HepG2 (cell line): ENCODE measurements at regions not wholly inside any gene's neighbourhood (a gene's known extent, or its start where the extent isn't known, plus 50 kb on each side); places are given as distances from the start of the nearest gene placed in this dataset.

Experiments
- BCL6 ChIP-seq: IDR thresholded peaks from 2 replicates; pipeline ENCODE4 v1.6.1; 2016; ENCODE audit warnings: missing genetic modification reagents, missing compliant biosample characterization
- CENPX ChIP-seq: sonication (generic); formaldehyde crosslinking; IDR thresholded peaks from 2 replicates; pipeline ENCODE4 v1.9.0; 2021; ENCODE audit warnings: mild to moderate bottlenecking, missing genetic modification reagents, moderate library complexity
- EP300 ChIP-seq, 3 experiments: sonication (generic) in 1 of 3; formaldehyde crosslinking in 1 of 3; IDR thresholded peaks; 2 replicates each; pipeline versions ENCODE4 v1.5.1 to v1.6.1; 2011 to 2020; ENCODE audit warnings: low read depth in 2 of 3, low read length in 2 of 3, borderline replicate concordance in 1 of 3, improper control_type of control experiment in 1 of 3, mild to moderate bottlenecking in 1 of 3, missing genetic modification reagents in 1 of 3, moderate library complexity in 1 of 3
- FOSL2 ChIP-seq: sonication (generic); formaldehyde crosslinking; IDR thresholded peaks from 2 replicates; pipeline ENCODE4 v1.4.0; 2020; ENCODE audit warnings: missing genetic modification reagents
- GATAD2A ChIP-seq: IDR thresholded peaks from 2 replicates; pipeline ENCODE4 v1.6.1; 2016
- HNF1A ChIP-seq, 2 experiments: sonication (generic) in 1 of 2; formaldehyde crosslinking in 1 of 2; IDR thresholded peaks; 2 replicates each; pipeline versions ENCODE4 v1.4.0 to v1.6.1; 2016 to 2020; ENCODE audit warnings: borderline replicate concordance in 1 of 2, low read depth in 1 of 2, mild to moderate bottlenecking in 1 of 2, missing genetic modification reagents in 1 of 2
- IRF1 ChIP-seq: sonication (generic); formaldehyde crosslinking; IDR thresholded peaks from 2 replicates; pipeline ENCODE4 v1.4.0; 2020; ENCODE audit warnings: low read depth, mild to moderate bottlenecking, missing genetic modification reagents
- NCOA2 ChIP-seq: sonication (generic); formaldehyde crosslinking; IDR thresholded peaks from 2 replicates; pipeline ENCODE4 v1.8.0; 2022; ENCODE audit warnings: inconsistent platforms
- NFIC ChIP-seq: IDR thresholded peaks from 2 replicates; pipeline ENCODE4 v1.6.1; 2012; ENCODE audit warnings: mild to moderate bottlenecking, low read length, inconsistent platforms
- SMYD3 ChIP-seq: sonication (generic); formaldehyde crosslinking; IDR thresholded peaks from 2 replicates; pipeline ENCODE4 v1.8.1; 2023; ENCODE audit warnings: mild to moderate bottlenecking, missing genetic modification reagents
- SOX5 ChIP-seq: IDR thresholded peaks from 2 replicates; pipeline ENCODE4 v1.6.1; 2016; ENCODE audit warnings: borderline replicate concordance
- THRA ChIP-seq: sonication (generic); formaldehyde crosslinking; IDR thresholded peaks from 2 replicates; pipeline ENCODE4 v1.4.0; 2020; ENCODE audit warnings: missing genetic modification reagents, borderline replicate concordance
- ZNF260 ChIP-seq: sonication (generic); formaldehyde crosslinking; IDR thresholded peaks from 2 replicates; pipeline ENCODE4 v1.4.0; 2020; ENCODE audit warnings: missing genetic modification reagents, low read depth, mild to moderate bottlenecking, borderline replicate concordance
- ZNF326 ChIP-seq: sonication (generic); formaldehyde crosslinking; IDR thresholded peaks from 2 replicates; pipeline ENCODE4 v1.4.0; 2020; ENCODE audit warnings: missing genetic modification reagents, borderline replicate concordance
- ZNF331 ChIP-seq: sonication (generic); formaldehyde crosslinking; IDR thresholded peaks from 2 replicates; pipeline ENCODE4 v1.4.0; 2020; ENCODE audit warnings: missing genetic modification reagents
- ZNF44 ChIP-seq: sonication (generic); formaldehyde crosslinking; IDR thresholded peaks from 2 replicates; pipeline ENCODE4 v1.5.1; 2020; ENCODE audit warnings: mild to moderate bottlenecking, missing genetic modification reagents
- ZNF441 ChIP-seq: sonication (generic); formaldehyde crosslinking; IDR thresholded peaks from 2 replicates; pipeline ENCODE4 v1.7.0; 2021; ENCODE audit warnings: missing genetic modification reagents, borderline replicate concordance
- ZNF710 ChIP-seq: sonication (generic); formaldehyde crosslinking; IDR thresholded peaks from 2 replicates; pipeline ENCODE4 v1.5.0; 2020; ENCODE audit warnings: mild to moderate bottlenecking, missing genetic modification reagents, borderline replicate concordance
- ZNF740 ChIP-seq: sonication (generic); formaldehyde crosslinking; IDR thresholded peaks from 2 replicates; pipeline ENCODE4 v1.4.0; 2020; ENCODE audit warnings: missing genetic modification reagents
- ZNF775 ChIP-seq: sonication (generic); formaldehyde crosslinking; IDR thresholded peaks from 2 replicates; pipeline ENCODE4 v1.4.0; 2020; ENCODE audit warnings: missing genetic modification reagents, mild to moderate bottlenecking, moderate library complexity, borderline replicate concordance

- TF ChIP-seq ZNF740 (CRISPR knock-in tag) (no peak), ZNF260 (CRISPR knock-in tag) (no peak), SMYD3 (CRISPR knock-in tag) (no peak), FOSL2 (0 out of 2 replicates have a peak, but pooled peaks have one; percentile 25), ZNF44 (CRISPR knock-in tag) (no peak), ZNF710 (CRISPR knock-in tag) (0 out of 2 replicates have a peak, but pooled peaks have one; percentile 21), GATAD2A (peak; percentile 62; the same call in 1 of the 2 replicates), NFIC (peak; percentile 31; the same call in 1 of the 2 replicates), BCL6 (CRISPR knock-in tag) (0 out of 2 replicates have a peak, but pooled peaks have one; percentile 15), CENPX (no peak), ZNF331 (no peak; the same call in 1 of the 2 replicates), NCOA2 (peak; percentile 58; the same call in 1 of the 2 replicates), HNF1A (IDR thresholded peaks at IDR 0.05; ENCODE audit: low read depth) (peak; percentile 77), HNF1A (CRISPR knock-in tag; IDR thresholded peaks at IDR 0.05; ENCODE audit: borderline replicate concordance) (peak; percentile 86; the same call in 1 of the 2 replicates), ZNF326 (CRISPR knock-in tag) (no peak), ZNF441 (CRISPR knock-in tag) (no peak), SOX5 (peak; percentile 82; the same call in 1 of the 2 replicates), ZNF775 (CRISPR knock-in tag) (no peak), THRA (CRISPR knock-in tag) (no peak), EP300 (IDR thresholded peaks at IDR 0.05; ENCODE audit: low read depth in 2 of 2, low read length in 2 of 2) (peak in 1 of 2 experiments; percentile 49; a peak in 1 of 4 replicates), EP300 (CRISPR knock-in tag; IDR thresholded peaks at IDR 0.05; ENCODE audit: borderline replicate concordance) (peak; percentile 32; the same call in 1 of the 2 replicates), IRF1 (CRISPR knock-in tag) (no peak)
Observed at GRCh38 chr1:83741348-83741747, 257.6 kb downstream of the TTLL7 start (continued).
